ENCODE measurements at regions not wholly inside any gene's neighbourhood (a gene's known extent, or its start where the extent isn't known, plus 50 kb on each side); places are given as distances from the start of the nearest gene placed in this dataset.

- no peaks in the 10 kb centered on the region for H3K79me2 ChIP-seq (ENCODE audit: control insufficient read depth, insufficient read depth, low read length)
Measured at GRCh38 chr14:42045383-42045782, 438.7 kb downstream of the LRFN5 start.

GRCh38 chr14:42028607-42029006, 421.9 kb downstream of the LRFN5 start:
- intact Hi-C loops (cut with micrococcal nuclease) = loop anchor here (2.0 kb wide), 1 partner anchor 18 kb away; no protein-coding TSS in a partner anchor
- H3K79me2 ChIP-seq (ENCODE audit: control insufficient read depth, insufficient read depth, low read length) = no peaks in the 10 kb centered on the region
- H3K36me3 ChIP-seq (replicated peaks in 1 of 2; ENCODE audit: control extremely low read depth in 1 of 2, control insufficient read depth in 1 of 2, extremely low read depth in 1 of 2, insufficient read depth in 2 of 2, low read length in 1 of 2) = no peaks in the 10 kb centered on the region
- Mint-ChIP-seq H3K4me1 (peaks cover 24% of the 10 kb centered on the region), H3K9me3 (ENCODE audit: insufficient read depth) (no peaks in the 10 kb centered on the region), H3K27me3 (no peaks in the 10 kb centered on the region), H3K27ac (peak overlapping the region; percentile 91), H3K4me3 (peak overlapping the region; percentile 55)
- peak overlapping the region in 2 of 5 experiments; percentile 4 to 14 for H3K4me3 ChIP-seq (ENCODE audit: control extremely low read depth in 1 of 5, extremely low read depth in 1 of 5, insufficient read depth in 1 of 5, low read depth in 2 of 5, low read length in 4 of 5)
- no peaks in the 10 kb centered on the region for H3K27me3 ChIP-seq (replicated peaks in 1 of 4; ENCODE audit: control extremely low read depth in 1 of 4, control insufficient read depth in 3 of 4, insufficient read depth in 4 of 4, low read length in 3 of 4)
- ATAC-seq (ENCODE audit: low read depth) = peak; percentile 78
- no CpG with 5 or more reads among the region's 2 CpGs for WGBS (ENCODE audit: insufficient coverage)
- H3K9ac ChIP-seq (ENCODE audit: low read length) = no peak overlapping the region
- no peaks in the 10 kb centered on the region for H3K4me1 ChIP-seq (ENCODE audit: control insufficient read depth in 2 of 2, insufficient read depth in 2 of 2, low read length in 2 of 2)
- H3K27ac ChIP-seq (ENCODE audit: low read length in 2 of 2) = peak overlapping the region; percentile 20 to 57
- H4K20me1 ChIP-seq (ENCODE audit: control insufficient read depth, insufficient read depth, low read length, poor library complexity, severe bottlenecking) = no peaks in the 10 kb centered on the region
- H2AFZ ChIP-seq (ENCODE audit: insufficient read depth, low read depth, low read length, poor library complexity, severe bottlenecking) = no peak overlapping the region
- CTCF ChIA-PET = interaction anchor here (1.1 kb wide), 1 partner anchor 42 kb away, joined by 3 read pairs; no protein-coding TSS in a partner anchor
- peak overlapping the region; percentile 25 for H3K4me2 ChIP-seq (replicated peaks; ENCODE audit: low read depth, low read length, poor library complexity, severe bottlenecking)
- DNase-seq = peak; percentile 44
- POLR2A ChIA-PET = interaction anchor here (0.8 kb wide), 1 partner anchor 10 kb away, joined by 4 read pairs; no protein-coding TSS in a partner anchor
- no peaks in the 10 kb centered on the region for H3K9me3 ChIP-seq (ENCODE audit: control extremely low read depth in 1 of 3, control insufficient read depth in 2 of 3, insufficient read depth in 1 of 3, low read length in 2 of 3)
- TF ChIP-seq CTCF (IDR thresholded peaks at IDR 0.05) (no peak), EZH2 (IDR thresholded peaks at IDR 0.05; ENCODE audit: borderline replicate concordance, insufficient read depth, low read depth, low read length, poor library complexity, severe bottlenecking) (no peak)

More at GRCh38 chr14:42045383-42045782, 438.7 kb downstream of the LRFN5 start:
- Histone ChIP-seq H3K4me3 (ENCODE audit: control extremely low read depth in 1 of 5, extremely low read depth in 1 of 5, insufficient read depth in 1 of 5, low read depth in 2 of 5, low read length in 4 of 5) (no peak overlapping the region), H3K27ac (ENCODE audit: low read length in 2 of 2) (no peak overlapping the region), H3K36me3 (replicated peaks in 1 of 2; ENCODE audit: control extremely low read depth in 1 of 2, control insufficient read depth in 1 of 2, extremely low read depth in 1 of 2, insufficient read depth in 2 of 2, low read length in 1 of 2) (no peaks in the 10 kb centered on the region), H3K27me3 (replicated peaks in 1 of 4; ENCODE audit: control extremely low read depth in 1 of 4, control insufficient read depth in 3 of 4, insufficient read depth in 4 of 4, low read length in 3 of 4) (no peaks in the 10 kb centered on the region), H3K9ac (ENCODE audit: low read length) (no peak overlapping the region), H3K9me3 (ENCODE audit: control extremely low read depth in 1 of 3, control insufficient read depth in 2 of 3, insufficient read depth in 1 of 3, low read length in 2 of 3) (no peaks in the 10 kb centered on the region), H4K20me1 (ENCODE audit: control insufficient read depth, insufficient read depth, low read length, poor library complexity, severe bottlenecking) (no peaks in the 10 kb centered on the region), H3K4me2 (replicated peaks; ENCODE audit: low read depth, low read length, poor library complexity, severe bottlenecking) (no peak overlapping the region), H2AFZ (ENCODE audit: insufficient read depth, low read depth, low read length, poor library complexity, severe bottlenecking) (no peak overlapping the region), H3K4me1 (ENCODE audit: control insufficient read depth in 2 of 2, insufficient read depth in 2 of 2, low read length in 2 of 2) (no peaks in the 10 kb centered on the region)
- Mint-ChIP-seq H3K27me3 (no peaks in the 10 kb centered on the region), H3K9me3 (ENCODE audit: insufficient read depth) (no peaks in the 10 kb centered on the region), H3K27ac (no peak overlapping the region), H3K4me1 (no peaks in the 10 kb centered on the region), H3K4me3 (no peak overlapping the region)
- POLR2A ChIA-PET = no interaction called here
- intact Hi-C loops (cut with micrococcal nuclease) = no loop called here
- CTCF ChIA-PET = no interaction called here
- TF ChIP-seq EZH2 (IDR thresholded peaks at IDR 0.05; ENCODE audit: borderline replicate concordance, insufficient read depth, low read depth, low read length, poor library complexity, severe bottlenecking) (no peak), CTCF (IDR thresholded peaks at IDR 0.05) (no peak)
- 83% methylated on average over 2 of the region's 3 CpGs for WGBS (ENCODE audit: insufficient coverage)
- DNase-seq = no peak
- ATAC-seq (ENCODE audit: low read depth) = no peak

Measured in B cell (primary cell).